ENCODE measurements at regions not wholly inside any gene's neighbourhood (a gene's known extent, or its start where the extent isn't known, plus 50 kb on each side); places are given as distances from the start of the nearest gene placed in this dataset.

- no peak for FAIRE-seq
- no peak for DNase-seq (ENCODE audit: extremely low spot score, insufficient read length, low read depth)
Measured at GRCh38 chr18:76562286-76563122, 67.5 kb upstream of the ZNF516 start.

GRCh38 chr18:76558881-76559667 lies 64.0 kb upstream of the ZNF516 start:
- FAIRE-seq: no peak
- no peak for DNase-seq (ENCODE audit: extremely low spot score, insufficient read length, low read depth)

- FAIRE-seq (no peak), DNase-seq (ENCODE audit: extremely low spot score, insufficient read length, low read depth) (no peak)
Measured at GRCh38 chr18:76557026-76557575, 62.1 kb upstream of the ZNF516 start.

- FAIRE-seq (no peak), DNase-seq (ENCODE audit: extremely low spot score, insufficient read length, low read depth) (no peak)
Measured at GRCh38 chr18:76554547-76555222, 59.6 kb upstream of the ZNF516 start.

GRCh38 chr18:76553715-76554546 lies 58.9 kb upstream of the ZNF516 start:
- DNase-seq (ENCODE audit: extremely low spot score, insufficient read length, low read depth) (no peak), FAIRE-seq (no peak)

GRCh38 chr18:76548541-76548940 lies 53.5 kb upstream of the ZNF516 start:
- no peak for DNase-seq (ENCODE audit: extremely low spot score, insufficient read length, low read depth)
- FAIRE-seq: no peak

GRCh38 chr18:76547296-76547695 lies 52.3 kb upstream of the ZNF516 start:
- DNase-seq (ENCODE audit: extremely low spot score, insufficient read length, low read depth) (no peak), FAIRE-seq (no peak)

- DNase-seq (ENCODE audit: extremely low spot score, insufficient read length, low read depth) (no peak), FAIRE-seq (no peak)
Measured at GRCh38 chr18:76546436-76546835, 51.4 kb upstream of the ZNF516 start.

GRCh38 chr18:76546088-76546435 lies 51.0 kb upstream of the ZNF516 start:
- DNase-seq (ENCODE audit: extremely low spot score, insufficient read length, low read depth) (no peak), FAIRE-seq (no peak)

GRCh38 chr18:76545433-76546087 lies 50.5 kb upstream of the ZNF516 start:
- DNase-seq (ENCODE audit: extremely low spot score, insufficient read length, low read depth) (no peak), FAIRE-seq (no peak)

- FAIRE-seq (no peak), DNase-seq (ENCODE audit: extremely low spot score, insufficient read length, low read depth) (no peak)
Measured at GRCh38 chr18:76544511-76545345, 49.7 kb upstream of the ZNF516 start.

Data from GM18507 (cell line).